Neural cell (in vitro differentiated cells): ENCODE measurements at regions not wholly inside any gene's neighbourhood (a gene's known extent, or its start where the extent isn't known, plus 50 kb on each side); places are given as distances from the start of the nearest gene placed in this dataset.

Source experiments
- H2AFZ ChIP-seq: fragments of 200-600, 300-800 bp; sonication (generic), shearing (Covaris generic); 2 replicates; pipeline ENCODE4 v1.6.0; 2014; ENCODE audit warnings: low read depth, mild to moderate bottlenecking, antibody characterized with exemption, low read length, moderate library complexity
- H3F3A ChIP-seq: fragments of 200-600 bp; shearing (Covaris generic); 2 replicates; pipeline ENCODE4 v1.6.1; 2016; ENCODE audit warnings: mild to moderate bottlenecking, moderate library complexity, mixed read lengths, antibody characterized with exemption, low read length; ENCODE audit not compliant: insufficient read depth, poor library complexity, severe bottlenecking
- H3K27ac ChIP-seq: fragments of 200-600, 300-800 bp; sonication (generic), shearing (Covaris generic); 2 replicates; pipeline ENCODE4 v1.5.1; 2014; ENCODE audit warnings: mild to moderate bottlenecking, low read length, moderate library complexity
- H3K27me3 ChIP-seq: fragments of 300-800, 200-600 bp; sonication (generic), shearing (Covaris generic); 2 replicates; pipeline ENCODE4 v1.6.0; 2014; ENCODE audit warnings: mild to moderate bottlenecking, low read depth, low read length, moderate library complexity; ENCODE audit not compliant: insufficient read depth
- H3K36me3 ChIP-seq: fragments of 300-800, 200-600 bp; sonication (generic), shearing (Covaris generic); 2 replicates; pipeline ENCODE4 v1.5.1; 2014; ENCODE audit warnings: mild to moderate bottlenecking, antibody characterized with exemption, low read length, moderate library complexity; ENCODE audit not compliant: insufficient read depth
- H3K4me2 ChIP-seq: fragments of 300-800, 200-600 bp; sonication (generic), shearing (Covaris generic); 2 replicates; pipeline ENCODE4 v1.6.0; 2014; ENCODE audit warnings: mild to moderate bottlenecking, low read length
- H3K4me3 ChIP-seq: fragments of 300-800, 200-600 bp; sonication (generic), shearing (Covaris generic); 2 replicates; pipeline ENCODE4 v1.5.1; 2014; ENCODE audit warnings: mild to moderate bottlenecking, low read length, moderate library complexity
- H3K79me2 ChIP-seq: fragments of 200-600 bp; shearing (Covaris generic); replicated peaks from 2 replicates; pipeline ENCODE4 v1.6.0; 2014; ENCODE audit warnings: mild to moderate bottlenecking, low read length, moderate library complexity; ENCODE audit not compliant: insufficient read depth
- H3K9ac ChIP-seq: fragments of 300-800, 200-600 bp; sonication (generic), shearing (Covaris generic); 2 replicates; pipeline ENCODE4 v1.6.1; 2016; ENCODE audit warnings: mild to moderate bottlenecking, low read length, mixed read lengths
- H3K9me2 ChIP-seq: fragments of 200-600 bp; shearing (Covaris generic); 2 replicates; pipeline ENCODE4 v1.6.1; 2016; ENCODE audit warnings: mild to moderate bottlenecking, low read length, mixed read lengths; ENCODE audit not compliant: insufficient read depth
- H3K9me3 ChIP-seq: fragments of 200-600, 300-800 bp; sonication (generic), shearing (Covaris generic); 2 replicates; pipeline ENCODE4 v1.6.1; 2016; ENCODE audit warnings: mild to moderate bottlenecking, mixed run types, low read length, moderate library complexity, mixed read lengths
- H4K20me1 ChIP-seq: fragments of 200-600 bp; shearing (Covaris generic); 2 replicates; pipeline ENCODE4 v1.6.1; 2016; ENCODE audit warnings: mild to moderate bottlenecking, mixed run types; ENCODE audit not compliant: insufficient read depth
- CTCF ChIP-seq: fragments of 450-650 bp; IDR thresholded peaks from 2 replicates; pipeline ENCODE4 v1.5.1; 2014; ENCODE audit warnings: antibody characterized with exemption, mild to moderate bottlenecking, moderate library complexity; ENCODE audit not compliant: poor library complexity, severe bottlenecking
- EP300 ChIP-seq: fragments of 450-650 bp; conservative IDR thresholded peaks from 2 replicates; pipeline ENCODE4 v1.6.1; 2014; ENCODE audit warnings: antibody characterized with exemption, mild to moderate bottlenecking, moderate library complexity; ENCODE audit not compliant: poor library complexity, severe bottlenecking
- EZH2 ChIP-seq: fragments of 200-600, 300-800 bp; shearing (Covaris generic), sonication (generic); IDR thresholded peaks from 2 replicates; pipeline ENCODE4 v1.6.1; 2014; ENCODE audit warnings: antibody characterized with exemption, low read length, borderline replicate concordance, mild to moderate bottlenecking; ENCODE audit not compliant: insufficient read depth, poor library complexity, severe bottlenecking
- MXI1 ChIP-seq: fragments of 450-650 bp; conservative IDR thresholded peaks from 2 replicates; pipeline ENCODE4 v1.6.1; 2014; ENCODE audit warnings: antibody characterized with exemption, mild to moderate bottlenecking; ENCODE audit not compliant: poor library complexity, severe bottlenecking
- POLR2AphosphoS5 ChIP-seq: IDR thresholded peaks from 2 replicates; pipeline ENCODE4 v1.6.1; 2012
- RAD21 ChIP-seq: fragments of 450-650 bp; conservative IDR thresholded peaks from 2 replicates; pipeline ENCODE4 v1.6.1; 2014; ENCODE audit warnings: antibody characterized with exemption, mild to moderate bottlenecking, moderate library complexity
- REST ChIP-seq: IDR thresholded peaks from 2 replicates; pipeline ENCODE4 v1.6.1; 2012; ENCODE audit warnings: borderline replicate concordance
- SMC3 ChIP-seq: fragments of 450-650 bp; conservative IDR thresholded peaks from 2 replicates; pipeline ENCODE4 v1.6.1; 2014; ENCODE audit warnings: antibody characterized with exemption, mild to moderate bottlenecking, moderate library complexity; ENCODE audit not compliant: poor library complexity
- TAF1 ChIP-seq: IDR thresholded peaks from 2 replicates; pipeline ENCODE4 v1.6.1; 2012; ENCODE audit warnings: low read depth

- H3K27ac ChIP-seq, result no peak overlapping the region
- no peaks in the 10 kb centered on the region for H4K20me1 ChIP-seq
- TF ChIP-seq RAD21 (no peak), EP300 (no peak), MXI1 (no peak), CTCF (no peak), TAF1 (no peak), REST (no peak), POLR2AphosphoS5 (no peak), EZH2 (no peak)
- no peak overlapping the region for H2AFZ ChIP-seq
- H3K9ac ChIP-seq, result no peak overlapping the region
- H3F3A ChIP-seq, result no peaks in the 10 kb centered on the region
- H3K4me2 ChIP-seq, result no peak overlapping the region
- H3K4me3 ChIP-seq, result no peak overlapping the region
- H3K79me2 ChIP-seq, result no peaks in the 10 kb centered on the region
- H3K36me3 ChIP-seq, result no peaks in the 10 kb centered on the region
- no peaks in the 10 kb centered on the region for H3K9me2 ChIP-seq
- H3K9me3 ChIP-seq, result no peaks in the 10 kb centered on the region
- no peaks in the 10 kb centered on the region for H3K27me3 ChIP-seq
Observed at GRCh38 chr6:22476811-22477390, 92.5 kb upstream of the HDGFL1 start.

- Histone ChIP-seq H2AFZ (no peak overlapping the region), H3K9me2 (no peaks in the 10 kb centered on the region)
Observed at GRCh38 chr6:22497276-22497675, 72.1 kb upstream of the HDGFL1 start.

GRCh38 chr6:22499815-22500214 lies 69.6 kb upstream of the HDGFL1 start:
- H3F3A ChIP-seq, result no peaks in the 10 kb centered on the region
- H3K27me3 ChIP-seq, result no peaks in the 10 kb centered on the region
- no peaks in the 10 kb centered on the region for H3K79me2 ChIP-seq
- H3K9me2 ChIP-seq, result no peaks in the 10 kb centered on the region
- no peaks in the 10 kb centered on the region for H4K20me1 ChIP-seq
- no peak for TF ChIP-seq REST
- no peak for TF ChIP-seq TAF1
- no peak for TF ChIP-seq MXI1
- no peak for TF ChIP-seq SMC3
- no peak for TF ChIP-seq EP300
- no peak for TF ChIP-seq RAD21
- TF ChIP-seq CTCF, result no peak
- TF ChIP-seq EZH2, result no peak
- TF ChIP-seq POLR2AphosphoS5, result no peak
- no peak overlapping the region for H3K4me3 ChIP-seq
- H2AFZ ChIP-seq, result no peak overlapping the region
- no peak overlapping the region for H3K4me2 ChIP-seq
- H3K27ac ChIP-seq, result no peak overlapping the region
- no peaks in the 10 kb centered on the region for H3K36me3 ChIP-seq
- H3K9ac ChIP-seq, result no peak overlapping the region
- no peaks in the 10 kb centered on the region for H3K9me3 ChIP-seq

More at GRCh38 chr6:22497276-22497675, 72.1 kb upstream of the HDGFL1 start:
- Histone ChIP-seq H3K79me2 (no peaks in the 10 kb centered on the region), H3K9me3 (no peaks in the 10 kb centered on the region), H3K4me2 (no peak overlapping the region), H3F3A (no peaks in the 10 kb centered on the region), H3K27me3 (no peaks in the 10 kb centered on the region), H3K4me3 (no peak overlapping the region), H4K20me1 (no peaks in the 10 kb centered on the region), H3K9ac (no peak overlapping the region), H3K36me3 (no peaks in the 10 kb centered on the region), H3K27ac (peak overlapping the region; percentile 4)
- TF ChIP-seq EP300, result peak; percentile 44
- no peak for TF ChIP-seq TAF1
- no peak for TF ChIP-seq EZH2
